NCI-H2107 (cell line): ENCODE measurements at regions not wholly inside any gene's neighbourhood (a gene's known extent, or its start where the extent isn't known, plus 50 kb on each side); places are given as distances from the start of the nearest gene placed in this dataset.

ENCODE experiments used
- DNase-seq: peaks from one replicate; lab custom pipeline; 2025; lab: John Stamatoyannopoulos, UW

DNA sequence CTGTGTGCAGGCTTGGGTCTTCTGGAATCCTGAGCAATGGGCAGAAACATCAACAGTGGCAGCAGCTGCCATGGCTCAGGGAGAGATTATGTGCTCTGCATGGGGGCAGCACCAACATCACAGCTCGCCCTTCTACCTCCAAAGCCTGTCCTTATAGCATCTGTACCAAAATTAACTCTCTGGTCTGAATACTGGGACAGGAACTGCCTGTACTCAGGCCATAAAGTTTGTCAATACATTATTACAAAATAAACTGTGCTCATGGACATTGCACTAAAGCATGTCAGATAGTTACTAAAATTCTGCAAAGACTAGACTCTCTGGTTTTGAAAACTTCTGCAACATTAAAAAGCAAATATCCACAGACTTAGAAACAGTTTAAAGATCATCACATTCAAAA lies 91.6 kb downstream of the ZC3H11B start:
- no peak for DNase-seq

DNA sequence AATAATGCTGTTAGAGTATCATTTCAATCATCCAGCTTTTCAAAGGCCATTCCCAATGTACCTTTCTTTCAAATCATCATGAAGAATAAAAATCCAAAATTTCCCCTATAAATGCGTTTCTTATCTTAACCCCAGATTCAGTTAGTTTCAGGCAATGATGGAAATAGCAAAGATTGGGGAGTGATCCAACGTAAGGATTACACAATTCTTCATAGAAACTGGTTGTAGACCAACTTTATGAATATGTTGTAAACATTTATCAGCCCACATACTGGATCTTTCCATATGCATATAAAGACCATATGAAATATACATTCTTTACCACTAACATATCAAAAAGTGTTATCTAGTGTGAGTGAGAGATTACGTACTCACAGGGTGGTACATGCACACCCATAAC lies 92.7 kb downstream of the ZC3H11B start:
- DNase-seq, result no peak

DNA sequence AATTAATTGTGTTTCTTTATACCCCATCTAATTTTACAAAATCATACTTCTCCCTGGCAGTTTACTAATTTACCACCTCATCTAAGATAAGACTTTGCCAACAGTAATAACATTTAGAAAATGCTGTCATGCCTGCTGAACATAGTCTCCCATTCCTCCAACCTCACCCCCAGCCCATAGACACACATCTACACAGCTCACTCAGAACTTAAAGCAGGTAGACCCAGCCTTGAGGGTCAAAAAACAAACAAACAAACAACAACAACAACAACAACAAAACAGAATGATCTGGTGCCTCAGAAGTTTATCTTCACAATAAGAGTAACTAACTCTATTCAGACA lies 94.0 kb downstream of the ZC3H11B start:
- no peak for DNase-seq

GRCh38 chr1:219518168-219518906 lies 94.6 kb downstream of the ZC3H11B start:
- no peak for DNase-seq

- no peak for DNase-seq
Observed at GRCh38 chr1:219517031-219517430, 95.9 kb downstream of the ZC3H11B start.

DNA sequence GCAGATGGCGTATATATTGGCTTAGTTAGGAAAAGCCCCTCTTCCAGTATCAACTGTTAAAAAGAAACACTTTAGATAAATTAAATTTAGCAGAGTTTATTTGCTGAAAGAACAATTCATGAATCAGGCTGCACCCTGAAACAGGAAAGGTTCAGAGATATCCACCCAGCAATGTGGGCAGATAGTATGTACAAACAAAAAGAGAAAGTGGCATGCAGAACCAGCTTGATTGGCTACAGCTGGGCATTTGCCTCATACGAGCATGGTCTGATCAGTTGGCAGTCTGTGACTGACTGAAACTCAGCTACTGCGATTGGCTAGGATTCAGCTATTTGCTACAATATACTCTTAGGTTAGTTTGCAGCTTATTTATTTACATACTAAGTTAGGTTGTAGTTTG lies 98.2 kb downstream of the ZC3H11B start:
- DNase-seq, result no peak

GRCh38 chr1:219507437-219507836 lies 105.5 kb downstream of the ZC3H11B start:
- DNase-seq, result no peak

DNA sequence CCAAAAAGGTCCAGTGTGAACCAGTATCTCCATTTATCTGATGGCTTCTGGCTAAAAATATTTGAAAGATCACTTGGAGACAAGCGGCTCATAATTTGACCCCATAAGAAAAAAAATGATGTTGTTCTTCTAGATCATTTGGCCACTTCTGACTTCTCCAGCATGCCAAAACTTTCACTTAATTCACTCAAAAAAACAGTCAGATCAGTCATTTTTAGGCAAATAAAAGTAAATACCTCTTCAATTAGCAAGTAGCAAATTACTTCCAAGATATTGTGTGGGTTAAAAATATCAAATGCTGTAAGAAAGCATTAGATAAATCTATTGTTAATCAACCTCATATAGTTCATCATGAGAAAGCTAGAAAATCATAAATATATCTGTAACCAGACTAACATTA lies 106.0 kb downstream of the ZC3H11B start:
- DNase-seq, result no peak

DNA sequence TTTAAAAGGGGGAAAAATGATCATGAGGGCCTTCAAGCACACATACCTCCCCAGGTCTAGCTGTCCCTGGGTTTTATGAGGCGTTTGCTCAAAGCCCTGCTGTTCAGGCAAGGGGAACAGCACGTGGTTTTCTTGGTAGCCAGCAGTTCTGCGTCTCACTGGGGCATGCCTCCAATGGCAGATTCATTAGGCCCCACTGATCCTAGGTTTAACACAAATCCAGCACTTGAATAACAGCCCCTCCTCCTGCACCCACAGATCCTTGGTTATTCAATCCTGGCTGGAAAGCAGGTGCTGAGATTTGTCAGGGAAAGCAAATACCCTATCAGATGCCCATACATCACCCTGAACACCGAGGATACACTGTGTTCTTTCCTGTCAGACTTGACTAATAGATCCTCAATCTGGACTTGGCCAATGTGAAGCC lies 106.4 kb downstream of the ZC3H11B start:
- DNase-seq, result no peak

- DNase-seq, result no peak
Observed at GRCh38 chr1:219505886-219506285, 107.0 kb downstream of the ZC3H11B start.

DNA sequence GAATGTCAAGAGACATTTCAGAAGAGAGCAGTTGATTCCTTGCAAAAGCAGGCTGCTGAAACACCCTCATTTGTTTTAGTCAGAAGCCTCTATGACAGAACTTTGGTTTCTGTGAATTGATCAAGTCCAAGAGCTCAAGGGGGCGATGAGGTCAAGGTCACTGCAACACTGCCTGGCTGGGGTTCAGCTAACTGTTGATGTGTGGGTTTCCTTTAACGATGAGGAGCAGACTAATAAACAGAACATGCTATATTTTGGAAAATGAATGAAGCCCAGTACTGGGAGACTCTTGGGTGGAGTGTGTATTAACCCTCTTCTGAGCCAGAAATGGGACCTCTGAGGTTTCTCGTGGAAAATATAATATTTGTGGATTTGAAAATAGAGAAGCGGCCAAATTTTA lies 109.3 kb downstream of the ZC3H11B start:
- DNase-seq, result no peak

GRCh38 chr1:219500327-219500897 lies 112.5 kb downstream of the ZC3H11B start:
- no peak for DNase-seq

DNA sequence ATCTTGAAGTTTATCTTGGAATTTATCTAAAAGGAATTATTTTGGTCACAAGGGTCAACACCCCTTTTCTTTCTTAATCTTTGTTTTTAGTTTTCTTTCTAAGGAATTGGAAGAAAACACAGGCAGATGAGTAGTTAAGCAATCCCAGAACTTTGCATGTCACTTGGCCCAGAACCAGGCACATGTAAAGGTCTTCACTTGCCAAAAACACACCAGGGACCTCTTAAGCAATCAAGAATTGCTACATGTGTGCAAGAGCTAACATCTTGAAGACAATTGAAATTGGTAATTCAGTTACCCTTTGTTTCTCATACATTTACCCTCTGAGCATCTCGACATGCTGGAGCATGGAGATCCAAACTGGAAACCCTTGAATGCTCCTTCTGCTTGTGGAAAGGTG lies 114.2 kb downstream of the ZC3H11B start:
- no peak for DNase-seq

DNA sequence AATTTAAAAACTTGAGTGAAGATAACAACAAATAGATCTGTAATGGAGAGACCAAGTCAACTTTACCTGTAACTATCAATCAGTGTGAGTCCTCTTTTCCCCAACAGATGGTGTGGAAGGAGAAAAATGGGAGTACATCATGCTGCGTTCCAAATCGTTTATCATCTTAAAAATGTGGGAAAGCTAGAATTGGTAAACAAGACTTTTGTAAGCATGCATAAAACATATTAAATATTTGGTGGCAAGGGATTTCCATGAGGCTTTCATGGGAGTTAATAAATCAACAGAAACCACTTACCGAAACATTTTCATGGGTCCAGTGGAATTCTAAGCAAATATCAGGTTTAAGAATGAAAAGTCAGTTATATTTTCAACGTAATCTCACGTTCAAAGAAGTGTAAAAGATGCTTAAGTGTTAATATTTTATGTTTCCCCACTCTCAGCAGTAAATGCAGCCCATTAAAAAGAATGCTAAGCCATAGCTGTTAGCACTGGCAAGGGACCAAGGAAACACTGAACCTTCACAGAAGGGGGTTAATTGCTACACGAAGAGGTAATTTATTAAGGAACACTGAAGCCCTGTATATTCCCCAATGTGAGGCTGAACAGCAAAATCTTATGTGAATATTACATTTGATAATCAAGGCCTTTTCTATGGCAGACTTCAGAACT lies 117.0 kb downstream of the ZC3H11B start:
- DNase-seq, result no peak

GRCh38 chr1:219492717-219493116 lies 120.2 kb downstream of the ZC3H11B start:
- no peak for DNase-seq

DNA sequence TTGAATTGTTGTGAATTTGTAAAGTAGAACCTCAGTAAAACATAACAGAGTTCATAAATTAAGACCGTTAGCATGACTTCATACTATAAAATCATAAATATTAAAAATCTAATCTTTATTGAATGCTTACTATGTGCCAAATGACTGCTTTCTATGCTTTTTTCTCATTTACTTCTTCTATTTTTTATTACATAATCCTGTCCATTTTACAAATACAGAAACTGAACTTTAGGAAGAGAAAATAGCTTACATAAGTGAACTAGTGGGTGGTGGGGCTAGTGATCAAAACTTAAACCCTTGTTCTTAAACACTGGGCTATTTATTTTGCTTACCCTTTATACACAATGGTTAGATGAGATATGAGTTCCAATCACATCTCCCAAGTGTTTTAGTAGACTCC lies 122.3 kb downstream of the ZC3H11B start:
- DNase-seq, result no peak

- DNase-seq, result no peak
Observed at GRCh38 chr1:219489636-219490035, 123.3 kb downstream of the ZC3H11B start.

GRCh38 chr1:219488275-219488674 lies 124.6 kb downstream of the ZC3H11B start:
- DNase-seq, result no peak

- DNase-seq, result no peak
Observed at GRCh38 chr1:219483530-219483929, 129.4 kb downstream of the ZC3H11B start.

DNA sequence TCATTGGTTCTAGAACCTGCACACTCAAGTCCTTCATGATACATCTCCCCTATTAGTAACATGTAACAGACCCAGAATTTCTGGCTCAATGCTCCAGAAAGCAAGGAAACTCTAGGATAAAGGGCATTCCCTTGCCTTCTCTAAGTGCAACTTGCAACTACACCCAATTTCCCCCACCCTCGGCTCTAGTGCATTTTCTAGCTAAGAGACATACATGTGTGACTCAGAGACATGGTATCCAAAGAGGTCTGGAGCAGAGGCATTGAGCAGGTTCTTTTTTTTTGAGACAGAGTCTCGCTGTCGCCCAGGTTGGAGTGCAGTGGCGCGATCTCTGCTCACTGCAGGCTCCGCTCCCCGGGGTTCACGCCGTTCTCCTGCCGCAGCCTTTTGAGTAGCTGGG lies 132.9 kb downstream of the ZC3H11B start:
- DNase-seq, result no peak

DNA sequence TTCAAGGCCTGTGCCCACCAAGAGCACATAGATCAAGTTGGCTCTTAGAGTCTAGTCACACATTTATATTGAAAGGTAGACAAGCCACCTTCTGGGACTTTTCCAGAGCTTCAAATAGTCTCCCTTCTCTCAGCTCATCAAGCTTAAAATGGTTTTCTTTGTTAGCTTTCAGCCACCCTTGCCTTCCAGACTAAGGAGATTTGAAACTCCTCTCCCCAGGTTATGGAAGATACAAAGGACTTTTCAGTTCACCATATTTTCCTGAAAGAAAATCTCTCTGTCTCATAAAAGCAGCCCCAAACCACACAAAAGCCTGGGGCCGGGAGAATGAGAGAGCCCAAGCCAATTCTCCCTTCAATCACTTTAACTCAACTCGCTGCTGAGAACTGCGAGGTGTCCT lies 134.1 kb downstream of the ZC3H11B start:
- no peak for DNase-seq

- DNase-seq, result no peak
Observed at GRCh38 chr1:219477861-219478260, 135.0 kb downstream of the ZC3H11B start.

DNA sequence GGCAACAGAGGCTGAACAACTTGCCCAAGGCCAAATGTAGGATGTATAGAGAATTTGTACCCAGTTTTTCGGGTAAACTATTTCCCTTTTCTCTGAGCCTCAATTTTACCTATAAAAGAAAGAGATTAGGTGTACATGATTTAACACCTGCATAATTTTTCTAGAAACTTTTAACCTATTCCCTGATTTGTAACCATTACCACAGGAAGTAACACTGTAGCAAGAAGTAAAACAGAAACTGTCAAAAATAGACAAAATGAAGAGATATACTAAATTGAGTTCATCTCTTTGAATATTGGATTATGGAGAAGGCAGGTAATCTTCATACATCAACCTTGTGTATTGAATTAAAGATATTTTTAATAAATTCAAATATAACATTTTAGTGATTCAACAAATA lies 136.2 kb downstream of the ZC3H11B start:
- DNase-seq, result no peak

- no peak for DNase-seq
Observed at GRCh38 chr1:219476116-219476515, 136.8 kb downstream of the ZC3H11B start.
